TTC549 (cell line): ENCODE measurements at regions not wholly inside any gene's neighbourhood (a gene's known extent, or its start where the extent isn't known, plus 50 kb on each side); places are given as distances from the start of the nearest gene placed in this dataset.

ENCODE experiments used
- FAIRE-seq: peaks from 2 replicates; lab custom pipeline; 2012; peaks lifted over from hg19 to GRCh38; lab: Jason Lieb, UNC

- FAIRE-seq, result no peak
Measured at GRCh38 chr9:86764221-86764624, 183.1 kb downstream of the GAS1 start.

GRCh38 chr9:86763791-86764190, 183.5 kb downstream of the GAS1 start:
- no peak for FAIRE-seq

- no peak for FAIRE-seq
Measured at GRCh38 chr9:86757382-86757720, 190.0 kb downstream of the GAS1 start.

- no peak for FAIRE-seq
Measured at GRCh38 chr9:86756576-86757381, 190.5 kb downstream of the GAS1 start.

- no peak for FAIRE-seq
Measured at GRCh38 chr9:86755561-86755941, 191.8 kb downstream of the GAS1 start.

GRCh38 chr9:86754581-86755560, 192.4 kb downstream of the GAS1 start:
- FAIRE-seq, result no peak

- no peak for FAIRE-seq
Measured at GRCh38 chr9:86753836-86754235, 193.5 kb downstream of the GAS1 start.

- FAIRE-seq, result no peak
Measured at GRCh38 chr9:86752733-86753132, 194.6 kb downstream of the GAS1 start.

- FAIRE-seq, result no peak
Measured at GRCh38 chr9:86751956-86752355, 195.3 kb downstream of the GAS1 start.

- no peak for FAIRE-seq
Measured at GRCh38 chr9:86751207-86751606, 196.1 kb downstream of the GAS1 start.

- FAIRE-seq, result no peak
Measured at GRCh38 chr9:86749894-86750255, 197.4 kb downstream of the GAS1 start.

- no peak for FAIRE-seq
Measured at GRCh38 chr9:86749161-86749893, 198.0 kb downstream of the GAS1 start.

- FAIRE-seq, result no peak
Measured at GRCh38 chr9:86747711-86748110, 199.6 kb downstream of the GAS1 start.

- FAIRE-seq, result no peak
Measured at GRCh38 chr9:86741311-86742208, 205.7 kb downstream of the GAS1 start.

- no peak for FAIRE-seq
Measured at GRCh38 chr9:86735772-86736458, 211.4 kb downstream of the GAS1 start.

- no peak for FAIRE-seq
Measured at GRCh38 chr9:86734771-86735170, 212.5 kb downstream of the GAS1 start.

- no peak for FAIRE-seq
Measured at GRCh38 chr9:86733929-86734328, 213.4 kb downstream of the GAS1 start.

GRCh38 chr9:86732514-86733171, 214.7 kb downstream of the GAS1 start:
- FAIRE-seq, result no peak

- no peak for FAIRE-seq
Measured at GRCh38 chr9:86731511-86732063, 215.7 kb downstream of the GAS1 start.
